ENCODE measurements at regions not wholly inside any gene's neighbourhood (a gene's known extent, or its start where the extent isn't known, plus 50 kb on each side); places are given as distances from the start of the nearest gene placed in this dataset.

- no peak for DNase-seq
Observed at GRCh38 chrX:148363471-148364235, 136.8 kb upstream of the AFF2 start.

- DNase-seq, result no peak
Observed at GRCh38 chrX:148365233-148365632, 135.2 kb upstream of the AFF2 start.

DNA sequence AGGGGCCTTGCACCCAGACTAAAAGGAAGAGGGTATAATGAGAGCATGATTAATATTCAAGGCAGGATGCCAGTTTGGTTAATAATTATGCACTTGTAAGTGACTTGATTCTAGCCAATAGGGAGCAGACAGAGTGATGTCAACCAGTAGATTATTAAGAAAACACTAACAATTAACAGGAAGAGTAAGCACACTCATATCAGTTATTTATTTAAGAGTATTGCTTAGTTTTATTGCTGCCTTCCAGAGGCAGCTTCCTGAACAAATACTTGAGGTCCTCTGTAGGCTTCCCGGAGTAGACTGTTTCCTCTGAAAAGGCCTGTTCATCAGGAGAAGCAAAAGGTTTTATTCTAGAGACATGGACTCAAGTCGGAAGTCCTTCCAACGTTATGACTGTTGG, 129.1 kb upstream of the AFF2 start:
- DNase-seq, result no peak

DNA sequence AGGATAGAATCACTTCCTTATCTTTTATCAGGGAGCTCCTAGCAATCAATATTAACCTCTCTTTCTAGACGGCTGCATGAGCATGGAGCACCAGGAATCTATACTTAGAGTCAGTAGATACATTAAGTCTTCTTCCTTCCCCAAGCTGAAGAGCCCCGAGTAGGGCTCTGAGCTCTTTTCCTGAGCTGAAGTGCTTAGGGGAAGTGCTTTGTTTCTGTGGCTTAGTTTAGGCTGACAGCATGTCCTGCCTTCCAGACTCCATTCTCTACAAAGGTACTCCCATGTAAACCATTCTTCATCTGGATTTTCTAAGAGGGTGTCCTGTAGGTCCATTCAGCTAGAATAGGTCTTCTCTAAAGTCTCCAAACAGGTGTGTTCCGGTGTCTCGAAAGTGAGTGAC, 127.5 kb upstream of the AFF2 start:
- no peak for DNase-seq

DNA sequence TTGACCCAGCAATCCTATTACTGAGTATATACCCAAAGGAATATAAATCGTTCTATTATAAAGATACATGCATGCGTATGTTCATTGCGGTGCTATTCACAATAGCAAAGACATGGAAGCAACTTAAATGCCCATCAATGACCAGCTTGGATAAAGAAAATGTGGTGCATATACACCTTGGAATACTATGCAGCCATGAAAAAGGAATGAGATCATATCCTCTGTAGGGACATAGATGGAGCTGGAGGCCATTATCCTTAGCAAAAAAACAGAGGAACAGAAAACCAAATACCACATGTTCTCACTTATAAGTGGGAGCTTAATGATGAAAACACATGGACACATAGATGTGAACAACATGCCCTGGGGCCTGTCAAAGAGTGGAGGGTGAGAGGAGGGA, 124.1 kb upstream of the AFF2 start:
- no peak for DNase-seq

- DNase-seq, result no peak
Observed at GRCh38 chrX:148380107-148380506, 120.3 kb upstream of the AFF2 start.

- no peak for DNase-seq
Observed at GRCh38 chrX:148380650-148381561, 119.5 kb upstream of the AFF2 start.

DNA sequence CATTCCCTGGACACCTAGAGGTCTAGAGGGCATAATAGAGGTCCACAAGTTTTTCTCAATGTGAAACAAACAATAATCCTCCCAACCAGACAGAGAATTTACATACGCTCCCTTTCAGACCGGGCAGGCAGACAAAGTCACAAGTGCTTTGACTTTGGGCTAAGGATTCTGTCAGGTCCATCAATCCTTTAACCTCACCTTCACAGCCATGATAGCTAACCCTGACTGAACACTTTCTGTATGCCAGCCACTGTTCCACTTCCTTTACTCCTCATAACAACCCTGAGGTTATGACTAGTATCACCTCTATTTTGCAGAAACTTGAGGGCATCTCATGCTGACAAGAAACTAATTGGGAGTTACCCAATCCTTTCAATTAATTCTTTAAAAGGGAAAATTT, 118.8 kb upstream of the AFF2 start:
- no peak for DNase-seq

- no peak for DNase-seq
Observed at GRCh38 chrX:148382983-148383382, 117.4 kb upstream of the AFF2 start.

DNA sequence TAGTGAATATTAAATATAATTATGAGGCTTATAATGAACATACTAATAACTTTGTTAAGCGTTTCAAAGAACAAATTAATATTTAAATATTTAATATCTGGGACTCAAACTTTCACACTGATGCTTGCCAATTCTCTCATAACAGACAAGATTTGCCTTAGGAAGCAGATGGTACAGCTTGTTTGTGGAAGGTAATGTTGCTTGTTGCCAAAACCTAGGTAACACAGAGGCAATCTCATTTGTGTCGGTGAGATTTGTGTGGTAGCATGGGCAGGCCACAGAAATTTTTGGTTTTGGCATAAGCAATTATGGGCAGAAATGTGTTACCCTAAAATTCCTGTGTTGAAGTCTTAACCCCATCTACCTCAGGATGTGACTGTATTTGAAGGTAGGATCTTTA, 114.9 kb upstream of the AFF2 start:
- no peak for DNase-seq

- no peak for DNase-seq
Observed at GRCh38 chrX:148389629-148390028, 110.8 kb upstream of the AFF2 start.

DNA sequence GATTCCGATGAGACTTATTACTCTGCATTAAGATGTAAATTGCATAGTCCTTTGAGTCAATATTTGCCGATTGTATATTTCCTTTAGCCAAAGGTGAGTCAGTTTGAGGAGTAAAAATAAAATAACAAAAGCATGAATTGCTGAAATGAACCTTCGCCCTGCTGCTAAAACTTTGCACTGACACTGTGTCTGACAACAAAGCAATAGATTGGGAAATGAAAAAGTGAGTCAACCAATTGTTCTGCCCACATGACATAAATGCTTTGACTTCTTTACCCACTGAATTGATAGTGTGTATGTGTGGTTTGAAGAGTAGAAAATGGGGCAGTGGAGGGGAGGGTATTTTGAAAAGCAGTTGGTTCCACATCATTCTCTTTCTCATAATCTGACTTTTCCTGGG, 88.4 kb upstream of the AFF2 start:
- no peak for DNase-seq

DNA sequence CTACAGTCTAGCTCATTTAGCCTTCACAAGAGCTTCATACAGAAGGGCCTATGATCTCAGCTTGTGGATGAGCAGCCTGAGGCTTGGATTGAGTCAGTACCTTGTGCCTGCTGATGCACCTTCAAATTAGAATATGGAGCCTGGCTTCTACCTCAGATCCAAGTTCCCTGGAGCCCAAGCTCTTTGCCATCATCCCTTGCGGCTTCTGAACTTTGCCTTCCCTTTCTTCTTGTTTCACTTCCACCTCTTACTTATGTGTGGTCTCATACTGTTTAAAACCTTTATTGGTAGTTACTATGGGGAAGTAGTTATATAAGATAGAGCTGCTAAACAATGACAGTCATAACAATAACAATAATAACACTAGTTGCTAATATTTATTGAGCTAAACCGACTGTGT, 84.3 kb upstream of the AFF2 start:
- no peak for DNase-seq

DNA sequence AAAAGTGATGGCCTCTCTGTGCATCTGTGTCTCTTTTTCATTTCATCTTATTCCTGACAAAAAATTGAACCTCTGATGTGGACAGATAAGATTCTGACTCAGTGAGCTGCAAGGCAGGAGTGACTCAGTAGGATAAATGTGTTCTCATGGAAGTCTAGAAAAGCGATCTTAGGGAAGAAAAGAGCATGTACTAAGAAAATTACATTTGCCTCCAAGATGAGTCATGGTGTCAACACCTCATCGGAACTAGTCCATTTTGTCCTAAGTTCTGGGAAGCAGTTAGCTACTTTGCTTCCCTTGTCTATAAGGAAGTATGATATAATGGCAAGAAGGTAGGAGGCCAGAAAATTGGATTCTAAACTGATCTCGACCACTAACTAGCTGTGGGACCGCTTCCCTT, 83.5 kb upstream of the AFF2 start:
- DNase-seq, result no peak

GRCh38 chrX:148417934-148418333, 82.5 kb upstream of the AFF2 start:
- DNase-seq, result no peak

DNA sequence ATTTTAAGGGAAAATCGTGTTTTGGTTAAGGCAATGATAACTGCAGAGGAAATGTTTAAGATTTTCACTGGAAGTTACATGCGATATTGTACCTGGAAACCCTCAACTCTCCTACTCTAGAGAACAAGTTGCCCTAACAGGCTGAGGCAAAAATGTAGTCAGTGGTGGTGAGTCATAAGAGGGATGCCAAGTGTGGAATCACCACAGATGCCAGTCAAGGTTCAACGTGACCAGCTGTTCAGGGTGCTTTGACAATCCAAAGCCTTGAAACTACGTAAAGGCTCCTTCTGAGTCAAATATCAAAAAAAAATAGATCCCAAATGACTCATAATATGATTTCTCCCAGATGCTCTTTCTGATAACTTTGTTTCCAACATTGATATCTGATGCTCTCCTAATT, 77.9 kb upstream of the AFF2 start:
- no peak for DNase-seq

DNA sequence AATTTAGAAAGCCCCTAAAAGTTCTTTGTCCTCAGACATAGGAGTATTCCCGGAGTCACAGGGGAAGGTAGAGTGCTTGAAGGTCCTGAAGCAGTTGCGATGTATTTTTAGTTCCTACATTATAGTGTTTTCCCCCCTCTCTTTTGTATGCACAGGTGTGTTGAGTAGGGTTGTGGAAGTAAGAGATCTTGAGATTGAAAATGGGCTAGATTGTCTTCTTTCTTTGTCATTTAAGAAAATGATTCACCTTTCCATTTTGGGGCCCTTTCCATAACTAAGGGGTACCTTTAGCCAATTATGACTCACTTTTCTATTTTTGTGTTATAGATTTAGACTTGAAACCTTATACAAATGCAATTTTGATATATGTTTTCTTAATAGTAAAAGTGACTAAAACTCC, 75.8 kb upstream of the AFF2 start:
- no peak for DNase-seq

DNA sequence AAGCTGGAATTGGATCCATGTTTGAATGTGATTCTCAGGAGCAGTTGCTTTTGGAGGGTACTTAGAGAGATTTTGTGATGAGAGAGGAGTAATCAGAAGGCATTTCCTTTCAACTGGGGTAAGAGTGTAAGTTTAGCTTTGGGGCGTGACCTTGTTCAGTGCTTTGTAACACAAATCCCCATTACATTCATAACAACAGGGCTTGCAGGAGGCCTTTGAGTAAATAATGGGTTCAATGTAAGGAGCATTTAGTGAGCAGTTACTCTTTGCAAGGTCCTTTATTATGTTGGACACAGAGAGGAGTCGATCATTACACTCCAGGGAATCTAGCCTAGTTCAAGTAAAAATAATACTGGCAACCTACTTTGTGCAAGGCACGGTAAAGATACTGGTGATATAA, 74.0 kb upstream of the AFF2 start:
- DNase-seq, result no peak

GRCh38 chrX:148441387-148441786, 59.0 kb upstream of the AFF2 start:
- DNase-seq, result no peak

GRCh38 chrX:148443216-148443615, 57.2 kb upstream of the AFF2 start:
- DNase-seq, result no peak

DNA sequence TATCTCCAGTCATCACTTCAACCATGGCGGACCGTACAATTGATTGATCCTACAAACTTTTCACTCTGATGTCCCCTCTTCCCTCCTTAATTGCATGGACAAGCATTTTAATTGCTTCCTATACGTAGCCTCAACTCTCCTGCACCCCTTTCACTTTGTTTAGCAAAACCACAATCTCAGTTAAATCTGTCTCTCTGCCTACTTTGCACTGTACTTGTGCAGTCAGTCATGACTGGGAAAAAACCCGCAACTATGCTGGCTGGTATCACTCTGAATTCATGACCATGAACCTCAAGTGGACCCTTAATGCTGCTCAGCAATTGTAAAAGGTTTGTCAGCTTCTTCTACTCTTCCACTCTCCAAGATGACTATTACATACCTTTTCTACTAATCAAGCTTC, 51.7 kb upstream of the AFF2 start:
- no peak for DNase-seq

Data from muscle of arm (tissue), 1 donor.